ENCODE measurements at regions not wholly inside any gene's neighbourhood (a gene's known extent, or its start where the extent isn't known, plus 50 kb on each side); places are given as distances from the start of the nearest gene placed in this dataset.

DNA sequence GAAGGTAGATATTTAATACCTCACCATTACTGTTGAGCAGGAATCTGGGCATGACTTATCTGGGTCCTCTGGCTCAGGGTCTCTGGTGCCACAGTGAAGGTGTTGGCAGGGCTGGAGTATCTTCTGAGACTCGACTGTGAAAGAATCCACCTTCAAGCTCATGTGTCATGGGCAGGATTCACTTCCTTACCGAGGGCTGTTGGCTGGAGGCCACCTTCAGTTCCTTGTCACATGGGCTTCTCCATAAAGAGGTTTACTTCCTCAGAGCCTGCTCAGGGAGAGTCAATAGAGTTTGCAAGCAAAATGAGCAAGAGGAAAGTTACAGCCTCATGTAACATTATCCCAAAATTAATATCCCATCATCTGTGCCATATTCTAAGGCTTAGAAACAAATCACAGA, 459.5 kb downstream of the NR2F2 start:
- in situ Hi-C loops (cut with MboI; ENCODE audit: low sequenced_read_pairs): no loop called here

DNA sequence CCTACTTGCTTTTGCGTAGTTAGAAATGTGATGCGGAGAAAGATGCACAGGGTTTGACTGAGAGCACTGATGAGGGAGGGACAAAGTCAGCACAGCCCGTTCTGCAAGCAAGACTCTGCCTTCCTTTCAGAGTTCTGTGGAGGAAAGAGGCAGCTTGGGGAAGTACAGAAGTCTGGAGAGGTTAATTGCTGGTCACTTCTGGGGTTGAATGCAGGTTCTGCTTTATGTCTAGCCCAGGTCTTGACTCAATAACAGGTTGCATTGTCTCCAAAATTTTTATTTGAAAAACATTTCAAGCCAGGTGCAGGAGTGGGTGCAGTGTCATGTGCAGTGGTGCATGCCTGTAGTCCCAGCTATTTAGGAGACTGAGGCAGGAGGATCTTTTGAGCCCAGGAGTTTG, 461.7 kb downstream of the NR2F2 start:
- in situ Hi-C loops (cut with MboI; ENCODE audit: low sequenced_read_pairs): no loop called here

DNA sequence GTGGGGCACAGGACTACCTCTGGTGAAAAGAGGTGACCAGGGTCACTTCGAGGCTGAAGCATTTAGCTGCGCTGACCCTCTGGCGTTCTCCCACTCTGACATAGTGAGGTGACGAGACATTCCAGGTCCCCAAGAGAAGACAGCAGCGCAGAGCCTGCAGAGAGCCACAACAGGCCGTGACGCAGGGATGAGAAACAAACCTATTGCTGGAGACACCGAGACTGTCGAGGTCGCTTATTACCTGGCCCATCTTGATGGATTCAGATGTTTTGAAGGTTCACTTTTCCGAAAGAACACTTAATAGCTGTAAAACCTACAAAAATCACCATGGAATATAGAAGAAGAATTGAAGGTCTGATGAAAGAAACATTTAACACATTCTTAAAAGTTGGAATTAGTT, 466.3 kb downstream of the NR2F2 start:
- in situ Hi-C loops (cut with MboI; ENCODE audit: low sequenced_read_pairs): no loop called here

DNA sequence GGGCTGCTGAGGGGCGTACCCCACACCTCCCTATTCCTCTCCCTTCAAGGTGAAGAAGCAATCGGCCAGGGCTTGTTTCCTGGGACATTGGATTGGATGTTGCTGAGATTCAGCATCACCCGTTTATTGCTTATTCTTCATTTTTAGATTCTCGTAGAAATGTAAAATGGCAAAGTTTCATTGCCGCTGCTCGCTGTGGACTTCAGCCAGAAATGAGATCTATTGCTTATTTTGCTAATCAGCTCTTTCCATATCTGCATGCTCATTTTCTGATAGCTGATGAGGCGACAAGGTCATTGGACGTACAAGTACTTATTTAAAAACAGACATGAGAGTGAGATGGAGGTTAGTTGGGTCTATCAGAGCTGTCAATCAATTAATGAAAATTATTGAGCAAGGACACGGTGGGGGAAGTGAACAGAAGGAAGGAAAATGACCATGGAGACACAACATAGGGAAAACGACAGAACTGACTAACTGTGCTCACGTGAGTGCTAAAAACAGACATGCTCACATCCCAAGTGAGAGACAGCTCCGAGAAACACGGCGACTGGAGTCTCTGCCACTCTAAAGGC, 471.2 kb downstream of the NR2F2 start:
- in situ Hi-C loops (cut with MboI; ENCODE audit: low sequenced_read_pairs): no loop called here

DNA sequence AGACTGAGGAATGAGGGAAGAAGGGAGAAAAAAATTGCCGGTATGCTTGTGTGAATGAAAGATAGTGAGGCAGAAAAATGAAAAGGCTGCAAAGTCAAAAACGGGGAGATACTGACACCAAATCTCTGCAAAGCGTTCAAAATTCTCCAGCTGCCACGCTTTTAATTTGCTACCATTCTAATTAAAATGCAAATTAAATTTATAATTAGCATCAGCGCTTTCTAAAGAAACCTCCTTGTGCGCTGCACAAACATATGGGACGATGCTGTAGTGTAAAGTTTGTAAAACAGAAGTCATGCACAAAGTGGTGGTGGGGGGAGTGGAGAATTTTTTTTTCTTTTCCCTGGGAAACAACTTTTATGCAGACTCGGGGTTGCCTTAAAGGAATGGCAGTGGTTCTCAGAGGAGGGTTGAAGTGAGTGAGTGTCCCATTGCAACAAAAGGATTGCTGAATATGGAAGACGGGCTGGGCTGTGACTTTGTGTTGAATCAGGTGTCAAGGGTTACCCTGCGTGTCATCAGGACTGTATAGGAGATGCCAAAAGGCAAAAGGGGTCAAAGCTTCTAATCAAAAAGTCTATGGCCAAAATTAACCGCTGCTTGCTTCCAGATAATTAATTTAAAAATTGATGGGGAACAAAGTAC, 472.2 kb downstream of the NR2F2 start:
- in situ Hi-C loops (cut with MboI; ENCODE audit: low sequenced_read_pairs): no loop called here

DNA sequence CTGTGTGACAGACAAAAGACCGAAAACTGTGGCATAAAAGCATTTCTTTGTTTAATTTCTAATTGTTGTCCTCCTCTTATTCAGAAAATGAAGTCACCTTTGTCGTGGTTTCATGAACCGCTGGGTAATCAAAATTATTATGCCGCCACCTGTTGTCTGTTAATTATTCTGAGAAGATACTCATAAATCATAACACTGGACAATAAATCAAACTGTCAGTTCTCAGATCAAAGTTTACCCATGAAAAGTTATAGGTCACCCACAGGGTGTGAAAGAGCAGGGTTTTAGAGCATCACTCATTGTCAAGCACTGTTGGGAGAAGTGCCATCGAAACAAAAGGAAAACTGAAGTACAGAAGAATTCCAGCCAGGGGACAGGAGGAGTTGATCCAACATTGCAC, 474.3 kb downstream of the NR2F2 start:
- in situ Hi-C loops (cut with MboI; ENCODE audit: low sequenced_read_pairs): no loop called here

DNA sequence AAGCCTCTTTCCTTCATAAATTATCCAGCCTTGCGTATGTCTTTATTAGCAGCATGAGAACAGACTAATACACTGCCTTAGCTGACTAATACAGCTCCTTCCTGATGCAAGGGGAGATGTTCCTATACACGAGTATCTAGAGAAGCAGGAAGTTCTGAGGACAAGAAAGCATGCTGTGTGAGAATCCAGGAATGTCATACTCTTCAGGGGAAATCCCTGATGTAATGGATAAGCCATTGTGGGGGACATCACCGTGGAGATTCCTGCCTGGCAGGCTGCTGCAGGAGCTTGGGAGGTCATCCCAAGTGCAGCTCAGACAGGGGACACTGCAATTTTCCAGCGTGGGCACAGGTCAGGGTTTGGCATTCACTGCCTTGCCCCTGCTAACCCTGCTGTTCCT, 476.9 kb downstream of the NR2F2 start:
- in situ Hi-C loops (cut with MboI; ENCODE audit: low sequenced_read_pairs): no loop called here

DNA sequence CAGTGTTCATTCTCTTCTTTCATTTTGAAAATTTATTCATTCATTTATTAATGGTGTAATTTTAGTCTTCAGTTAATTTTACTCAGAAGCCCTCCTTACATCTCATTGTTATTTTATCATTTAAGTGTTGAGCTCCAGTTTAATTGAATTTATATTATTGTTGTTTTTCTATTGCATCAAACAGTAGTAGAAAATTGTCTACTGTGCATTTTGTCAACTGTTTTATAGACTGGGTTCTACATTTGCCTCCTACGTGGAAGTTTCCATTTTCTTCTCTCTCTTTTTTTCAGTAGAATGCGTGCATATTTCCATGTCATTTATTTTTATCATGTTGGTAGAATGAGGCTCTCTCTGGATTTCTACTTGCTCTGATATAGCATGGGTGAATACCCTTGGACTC, 487.4 kb downstream of the NR2F2 start:
- in situ Hi-C loops (cut with MboI; ENCODE audit: low sequenced_read_pairs): no loop called here

DNA sequence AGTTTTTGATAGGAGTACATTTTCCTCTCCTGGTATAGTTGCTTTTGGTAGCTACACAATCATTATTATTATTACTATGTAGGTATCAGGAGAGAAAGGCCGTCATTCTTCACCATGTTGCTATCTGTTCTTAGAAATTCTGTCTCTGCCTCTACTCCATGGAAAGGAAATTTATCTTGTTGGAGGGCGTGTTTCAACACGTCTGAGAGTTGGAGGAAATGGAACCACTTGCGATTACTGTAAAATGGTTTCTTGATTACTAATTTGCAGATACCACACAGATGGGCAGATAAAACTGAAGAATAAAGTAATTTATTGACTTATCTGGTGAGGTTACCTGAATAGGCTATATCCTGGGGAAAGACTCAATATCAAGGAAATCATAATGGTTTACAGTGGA, 488.4 kb downstream of the NR2F2 start:
- in situ Hi-C loops (cut with MboI; ENCODE audit: low sequenced_read_pairs): no loop called here

DNA sequence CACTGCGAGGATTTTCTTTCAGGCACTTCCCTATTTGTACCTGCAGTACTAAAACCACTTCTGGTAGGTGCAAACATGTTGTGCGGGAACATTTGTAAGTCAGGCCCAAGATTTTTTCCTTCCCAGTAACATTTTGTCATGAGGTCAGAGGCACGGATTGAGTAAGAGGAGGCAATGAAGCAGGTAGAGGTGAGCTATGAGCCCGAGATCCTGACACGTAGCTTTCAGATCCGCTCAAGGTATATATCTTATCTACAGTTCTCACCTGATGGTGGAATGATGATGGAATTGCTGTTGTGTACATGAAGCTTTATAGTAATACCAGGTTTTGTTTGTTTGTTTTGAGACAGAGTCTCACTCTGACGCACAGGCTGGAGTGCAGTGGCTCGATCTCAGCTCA, 497.5 kb downstream of the NR2F2 start:
- in situ Hi-C loops (cut with MboI; ENCODE audit: low sequenced_read_pairs): no loop called here

DNA sequence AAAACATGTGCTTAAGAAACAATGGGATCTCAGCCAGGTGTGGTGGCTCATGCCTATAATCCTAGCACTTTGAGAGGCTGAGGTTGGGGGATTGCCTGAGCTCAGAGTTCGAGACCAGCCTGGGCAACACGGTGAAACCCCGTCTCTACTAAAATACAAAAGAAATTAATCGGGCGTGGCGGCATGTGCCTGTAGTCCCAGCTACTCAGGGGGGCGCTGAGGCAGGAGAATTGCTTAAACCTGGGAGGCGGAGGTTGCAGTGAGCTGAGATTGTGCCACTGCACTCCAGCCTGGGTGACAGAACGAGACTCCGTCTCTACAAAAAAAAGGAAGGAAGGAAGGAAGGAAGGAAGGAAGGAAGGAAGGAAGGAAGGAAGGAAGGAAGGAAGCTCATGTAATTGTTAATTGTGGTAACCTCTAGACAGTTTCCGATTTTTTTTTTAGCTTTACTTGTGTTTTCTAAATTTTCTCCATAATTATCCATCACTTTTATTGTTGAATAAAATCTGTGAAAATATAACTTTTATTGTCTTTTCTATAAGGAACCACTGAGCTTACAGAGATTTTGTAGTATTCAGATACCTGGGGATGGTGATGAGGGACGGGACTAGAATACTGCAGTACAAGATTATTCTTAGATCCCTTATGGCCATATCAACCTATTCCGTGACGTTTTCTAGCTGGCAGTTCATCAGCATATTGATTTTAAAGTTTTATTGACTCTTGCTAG, 506.9 kb downstream of the NR2F2 start:
- in situ Hi-C loops (cut with MboI; ENCODE audit: low sequenced_read_pairs): no loop called here

DNA sequence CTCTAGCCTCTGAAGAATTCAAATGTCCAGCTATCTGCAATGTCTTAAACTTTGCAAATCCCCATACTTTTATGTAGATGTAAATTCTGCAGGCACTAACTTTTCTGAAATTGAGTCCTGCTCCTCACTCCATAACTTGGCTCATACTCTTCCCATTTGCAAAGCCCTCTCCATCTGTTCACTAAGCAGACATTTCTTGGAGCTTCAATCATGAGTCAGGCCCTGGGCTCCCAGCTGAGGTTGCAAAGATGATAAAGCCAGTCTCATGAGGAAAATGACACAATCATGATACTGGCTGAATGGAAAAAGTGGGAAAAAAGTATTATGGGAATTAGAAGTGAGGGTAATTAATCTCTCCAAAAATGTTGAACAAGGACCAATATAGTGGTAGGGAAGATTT, 507.6 kb downstream of the NR2F2 start:
- in situ Hi-C loops (cut with MboI; ENCODE audit: low sequenced_read_pairs): no loop called here

DNA sequence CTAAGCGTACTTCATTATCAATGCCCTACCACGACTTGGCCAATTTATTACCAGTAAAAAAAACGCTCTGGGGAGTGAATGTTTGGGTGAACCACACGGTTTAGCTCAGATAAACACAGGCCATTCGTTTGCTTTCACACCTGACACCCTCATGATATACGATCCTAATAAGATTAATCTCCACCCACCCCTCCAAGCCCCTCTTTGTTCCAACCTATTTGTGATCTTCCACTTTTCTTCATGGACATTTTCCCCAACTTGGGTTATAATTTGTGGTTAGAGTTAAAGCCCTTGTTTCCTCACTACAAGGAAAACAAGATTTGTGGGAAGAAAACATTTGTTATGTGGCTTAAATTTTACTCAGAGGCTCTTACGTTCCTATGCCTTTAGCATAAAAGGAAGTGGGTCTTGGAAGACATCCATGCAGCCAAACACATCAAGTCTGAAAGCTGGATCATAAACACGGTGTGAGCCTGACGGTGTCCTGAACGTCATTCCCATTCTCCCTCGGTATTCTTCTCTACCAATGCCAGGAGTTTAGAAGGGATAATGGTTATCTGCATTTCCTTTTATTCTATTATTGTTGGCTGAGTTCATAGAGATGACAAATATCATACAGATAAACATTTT, 518.9 kb downstream of the NR2F2 start:
- in situ Hi-C loops (cut with MboI; ENCODE audit: low sequenced_read_pairs): no loop called here

DNA sequence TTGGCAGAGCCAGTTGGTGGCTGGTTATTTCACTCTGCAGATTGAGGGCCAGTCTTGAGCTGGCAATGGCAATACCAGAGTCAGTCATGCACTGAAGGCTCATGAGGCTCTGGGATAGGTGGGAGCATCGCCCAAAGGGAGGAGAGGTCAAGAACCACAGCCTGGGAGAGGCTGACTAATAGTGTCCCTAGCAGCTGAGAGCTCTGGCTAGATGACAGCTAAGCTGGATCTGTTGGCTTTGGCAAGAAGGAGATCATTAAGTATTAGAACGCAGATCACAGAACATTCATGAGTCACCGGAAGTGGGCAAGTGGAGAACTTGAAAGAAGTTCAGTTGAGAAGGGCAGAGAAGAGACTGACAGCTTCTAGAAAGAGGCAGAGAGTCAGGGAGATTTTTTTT, 521.1 kb downstream of the NR2F2 start:
- in situ Hi-C loops (cut with MboI; ENCODE audit: low sequenced_read_pairs): no loop called here

DNA sequence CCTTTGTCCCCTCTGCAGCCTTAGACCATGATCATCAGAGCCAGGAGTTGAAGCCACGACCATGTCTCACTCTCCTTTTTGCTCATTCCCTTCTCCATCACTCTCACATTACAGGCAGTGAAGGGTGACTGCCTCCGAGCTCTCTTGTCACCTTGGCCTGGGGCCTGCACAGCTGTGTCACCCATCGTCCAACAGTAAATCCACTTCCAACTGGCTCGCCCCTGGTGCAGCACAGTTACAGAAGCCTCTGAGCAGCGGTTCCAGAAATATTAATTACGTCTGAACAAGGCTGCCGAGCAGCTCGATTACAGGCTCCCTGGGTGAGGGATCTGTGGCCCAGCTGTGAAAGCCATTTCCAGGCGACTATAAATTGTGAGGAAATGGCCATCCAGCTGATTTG, 528.2 kb downstream of the NR2F2 start:
- in situ Hi-C loops (cut with MboI; ENCODE audit: low sequenced_read_pairs): no loop called here

DNA sequence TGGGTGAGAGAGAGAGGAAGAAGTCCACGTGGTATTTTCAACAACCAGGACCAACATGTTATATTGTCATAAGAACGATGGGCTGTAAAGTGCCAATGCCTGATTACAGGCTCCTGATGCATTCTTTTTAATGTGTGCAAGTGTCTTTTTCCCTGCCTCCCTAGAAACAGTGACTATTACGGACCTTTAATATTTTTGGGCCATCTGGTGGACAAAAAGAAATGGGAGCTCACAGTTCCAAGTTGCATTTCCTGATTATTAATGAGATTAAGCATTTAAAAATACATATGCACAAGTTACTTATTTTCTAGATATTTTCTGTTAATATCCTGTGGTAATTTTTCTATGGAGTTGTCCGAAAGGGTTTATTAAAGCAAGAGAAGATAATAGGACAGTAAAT, 530.2 kb downstream of the NR2F2 start:
- in situ Hi-C loops (cut with MboI; ENCODE audit: low sequenced_read_pairs): no loop called here

DNA sequence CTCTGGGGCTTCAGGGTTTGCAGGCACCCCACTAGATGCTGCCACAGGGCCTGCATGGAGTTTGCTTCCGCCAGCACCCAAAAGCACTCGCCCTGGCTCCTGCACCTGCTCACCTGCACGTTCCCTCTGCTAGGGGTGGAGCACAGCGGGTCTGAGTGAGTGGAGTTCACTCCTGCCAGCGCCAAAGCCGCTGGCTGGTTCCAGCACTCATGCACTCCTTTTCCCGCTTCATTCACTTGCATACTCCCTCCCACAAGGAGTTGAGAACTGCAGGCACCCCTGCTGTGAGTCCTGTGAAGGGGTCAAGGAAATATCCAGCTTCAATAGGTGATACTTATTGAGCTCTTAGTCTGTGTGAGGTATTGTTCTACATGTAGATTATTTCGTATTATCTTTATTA, 537.5 kb downstream of the NR2F2 start:
- in situ Hi-C loops (cut with MboI; ENCODE audit: low sequenced_read_pairs): no loop called here

DNA sequence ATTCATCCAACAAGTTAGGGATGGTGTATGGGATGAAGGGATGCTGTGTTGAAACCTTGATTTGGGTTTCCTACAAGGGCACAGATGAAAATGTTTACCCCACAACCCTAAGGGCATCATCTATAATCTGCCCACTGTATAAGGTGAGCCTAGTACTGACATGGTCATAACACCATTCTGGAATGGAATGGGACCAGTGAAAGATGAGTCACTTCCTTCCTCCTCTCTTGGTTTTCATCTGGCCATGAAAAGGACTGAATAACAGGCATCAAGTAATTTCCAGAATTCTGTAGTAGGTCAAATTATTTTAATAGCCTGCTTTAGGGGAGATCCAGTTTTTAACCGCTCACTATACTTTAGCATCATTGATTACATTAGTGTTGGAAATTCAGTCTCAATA, 538.6 kb downstream of the NR2F2 start:
- in situ Hi-C loops (cut with MboI; ENCODE audit: low sequenced_read_pairs): no loop called here

DNA sequence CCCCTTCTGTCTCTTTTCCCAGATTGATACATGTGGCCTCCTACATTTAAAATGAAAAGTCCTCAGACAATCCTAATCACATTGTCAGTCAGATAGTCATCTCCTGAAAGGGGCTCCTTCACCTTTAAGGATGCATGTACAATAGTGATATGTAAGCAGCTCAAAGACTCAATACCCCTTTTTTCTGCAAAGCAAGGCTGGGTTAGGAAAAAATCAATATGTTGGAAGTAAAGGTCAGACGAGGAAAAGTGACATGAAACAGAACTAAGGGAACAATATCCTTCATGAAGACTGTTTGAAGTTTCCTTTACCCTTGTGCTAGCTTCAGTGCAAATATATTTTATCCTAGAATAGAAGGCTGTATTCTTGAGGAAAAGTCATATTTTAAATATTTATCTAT, 539.3 kb downstream of the NR2F2 start:
- in situ Hi-C loops (cut with MboI; ENCODE audit: low sequenced_read_pairs): no loop called here

DNA sequence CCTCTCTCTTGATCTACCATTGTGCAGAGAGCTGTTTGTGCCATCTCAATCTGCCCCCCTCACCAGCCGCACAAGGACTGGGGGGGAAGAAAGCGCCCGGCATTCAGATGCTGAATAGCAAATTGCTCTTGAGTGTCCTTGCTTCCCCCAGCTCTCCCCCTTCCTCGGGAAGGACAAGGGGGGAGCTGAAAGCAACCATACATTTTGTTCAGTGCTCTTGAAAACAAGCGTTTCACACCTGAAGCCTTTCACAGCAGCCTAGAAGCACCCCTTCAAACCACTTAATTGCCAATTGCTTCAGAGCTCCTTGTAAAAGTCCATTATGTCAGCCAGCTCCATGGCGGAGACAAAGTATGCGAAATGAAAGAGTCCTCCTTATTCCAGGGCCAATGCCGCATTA, 540.1 kb downstream of the NR2F2 start:
- in situ Hi-C loops (cut with MboI; ENCODE audit: low sequenced_read_pairs): no loop called here

DNA sequence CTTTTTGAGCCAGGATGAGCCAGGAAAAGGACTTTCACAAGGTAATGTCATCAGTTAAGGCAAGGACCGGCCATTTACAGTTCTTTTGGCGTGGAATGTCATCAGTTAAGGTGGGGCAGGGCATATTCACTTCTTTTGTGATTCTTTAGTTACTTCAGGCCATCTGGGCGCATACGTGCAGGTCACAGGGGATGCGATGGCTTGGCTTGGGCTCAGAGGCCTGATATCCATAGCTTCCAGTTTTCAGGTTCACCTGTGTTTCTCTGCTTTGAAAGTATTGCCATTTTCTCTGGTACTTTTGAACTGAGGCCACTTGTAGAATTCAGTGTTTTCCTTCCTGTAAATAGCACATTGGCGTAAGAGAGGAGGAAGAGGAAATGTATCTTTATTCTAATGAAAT, 546.9 kb downstream of the NR2F2 start:
- in situ Hi-C loops (cut with MboI; ENCODE audit: low sequenced_read_pairs): loop anchor here (25.0 kb wide), 2 partner anchors 540 to 1615 kb away; partner anchors contain the start of gene NR2F2

DNA sequence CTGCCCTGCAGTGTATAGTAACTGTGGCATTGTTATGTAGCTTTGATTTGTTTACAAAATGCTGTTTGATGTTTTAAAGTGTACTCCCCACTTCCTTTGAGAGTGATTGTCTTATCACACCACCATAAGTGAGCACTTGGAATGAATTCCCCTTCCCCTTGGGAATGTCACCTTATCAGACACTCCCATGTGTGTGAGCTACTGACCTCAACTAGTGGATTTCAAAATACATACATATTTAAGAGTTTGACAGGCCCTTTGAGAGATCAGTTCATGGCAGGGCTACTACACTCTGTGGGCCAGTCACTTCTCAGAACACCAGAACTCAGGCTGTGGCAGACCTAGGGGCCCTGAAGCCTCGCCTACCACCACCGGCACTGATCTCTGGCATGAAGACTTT, 547.6 kb downstream of the NR2F2 start:
- in situ Hi-C loops (cut with MboI; ENCODE audit: low sequenced_read_pairs): loop anchor here (25.0 kb wide), 2 partner anchors 541 to 1616 kb away; partner anchors contain the start of gene NR2F2

All from HL-60/S4 treated with phorbol 12-myristate 13-acetate at 8.2 ng/mL for 4 days and 3 days (cell line).